ENCODE measurements at regions not wholly inside any gene's neighbourhood (a gene's known extent, or its start where the extent isn't known, plus 50 kb on each side); places are given as distances from the start of the nearest gene placed in this dataset.

GRCh38 chr4:182169987-182170386 is 73.2 kb upstream of the TENM3 start:
- Mint-ChIP-seq H3K9me3 (peaks cover 0 to 1% (median 0%) of the 10 kb centered on the region in 6 donors), H3K4me1 (no peaks in the 10 kb centered on the region), H3K27ac (no peak overlapping the region), H3K36me3 (no peaks in the 10 kb centered on the region), H3K27me3 (ENCODE audit: low read depth in 3 of 3) (no peaks in the 10 kb centered on the region), H3K4me3 (no peak overlapping the region)
- no peak for DNase-seq

GRCh38 chr4:182170417-182170935 is 72.7 kb upstream of the TENM3 start:
- no peaks in the 10 kb centered on the region for H3K36me3 Mint-ChIP-seq
- no peak for DNase-seq
- peaks cover 0 to 1% (median 0%) of the 10 kb centered on the region in 6 donors for H3K9me3 Mint-ChIP-seq
- no peak overlapping the region for H3K27ac Mint-ChIP-seq
- no peaks in the 10 kb centered on the region for H3K27me3 Mint-ChIP-seq (ENCODE audit: low read depth in 3 of 3)
- H3K4me3 Mint-ChIP-seq = no peak overlapping the region
- no peaks in the 10 kb centered on the region for H3K4me1 Mint-ChIP-seq

DNA sequence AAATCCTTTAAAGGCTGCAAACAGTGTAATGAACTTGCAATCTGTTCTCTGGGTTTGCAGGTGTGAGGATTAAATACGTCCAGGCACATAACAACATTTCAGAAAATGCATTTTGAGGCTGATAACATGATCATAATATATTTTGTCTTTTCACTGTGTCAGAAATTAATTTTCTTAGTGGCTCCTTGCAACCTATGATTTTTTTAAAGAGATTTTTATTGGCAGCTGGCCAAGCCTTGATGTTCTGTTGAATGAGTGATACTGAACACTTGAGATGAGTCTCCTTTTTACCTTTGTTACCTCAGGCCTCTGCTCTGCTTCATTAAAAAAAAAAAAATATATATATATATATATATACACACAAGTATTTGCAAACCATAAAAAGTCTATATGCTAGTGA is 68.2 kb upstream of the TENM3 start:
- Mint-ChIP-seq H3K4me1 (no peaks in the 10 kb centered on the region), H3K9me3 (peaks cover 0 to 5% (median under 1%) of the 10 kb centered on the region in 6 donors)

DNA sequence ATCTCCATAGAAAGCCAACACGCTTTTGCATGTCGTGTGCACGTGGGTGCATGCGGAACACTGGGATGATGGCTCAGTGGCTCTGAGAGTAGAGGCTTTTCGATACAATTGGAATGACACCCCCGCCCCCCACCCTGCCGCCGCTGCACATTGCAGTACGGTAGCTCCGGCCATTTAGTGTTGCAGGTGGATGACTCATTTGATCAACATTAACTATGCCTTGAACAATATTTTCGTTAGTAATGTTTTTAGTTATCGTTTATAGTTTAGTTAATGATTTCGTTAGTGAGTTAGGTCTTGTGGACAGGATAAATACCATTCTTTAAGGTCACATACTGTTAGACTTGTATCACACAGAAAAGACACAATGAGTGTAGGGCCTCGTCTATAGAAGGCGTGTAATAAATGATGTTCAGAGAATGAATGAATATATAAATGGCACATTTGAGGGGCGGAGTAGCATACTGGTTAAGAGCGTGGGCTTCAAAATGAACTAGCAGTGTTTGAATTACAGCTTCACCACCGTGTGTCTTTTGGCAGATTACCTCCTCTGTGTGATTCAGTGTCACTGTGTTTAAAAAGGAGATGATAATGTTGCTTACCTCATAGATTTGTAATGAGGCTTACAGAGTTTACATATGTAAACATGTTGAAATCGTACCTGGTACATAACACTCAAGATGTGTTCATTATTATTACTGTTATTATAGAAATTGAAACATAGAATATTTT is 67.2 kb upstream of the TENM3 start:
- no peak overlapping the region for H3K4me3 Mint-ChIP-seq

More for the DNA sequence above, 68.2 kb upstream of the TENM3 start:
- Mint-ChIP-seq H3K27ac (no peak overlapping the region), H3K36me3 (no peaks in the 10 kb centered on the region), H3K27me3 (ENCODE audit: low read depth in 3 of 3) (no peaks in the 10 kb centered on the region), H3K4me3 (no peak overlapping the region)
- no peak for DNase-seq

GRCh38 chr4:182177166-182177565 is 66.0 kb upstream of the TENM3 start:
- H3K27me3 Mint-ChIP-seq (ENCODE audit: low read depth in 3 of 3) = no peaks in the 10 kb centered on the region
- H3K27ac Mint-ChIP-seq = no peak overlapping the region
- H3K4me3 Mint-ChIP-seq = no peak overlapping the region
- peaks cover 0 to 5% (median under 1%) of the 10 kb centered on the region in 6 donors for H3K9me3 Mint-ChIP-seq
- DNase-seq = no peak
- H3K4me1 Mint-ChIP-seq = no peaks in the 10 kb centered on the region
- H3K36me3 Mint-ChIP-seq = no peaks in the 10 kb centered on the region

More for the DNA sequence above, 67.2 kb upstream of the TENM3 start:
- DNase-seq = no peak
- Mint-ChIP-seq H3K9me3 (peaks cover 0 to 5% (median under 1%) of the 10 kb centered on the region in 6 donors), H3K27me3 (ENCODE audit: low read depth in 3 of 3) (no peaks in the 10 kb centered on the region), H3K27ac (no peak overlapping the region), H3K4me1 (no peaks in the 10 kb centered on the region), H3K36me3 (no peaks in the 10 kb centered on the region)

DNA sequence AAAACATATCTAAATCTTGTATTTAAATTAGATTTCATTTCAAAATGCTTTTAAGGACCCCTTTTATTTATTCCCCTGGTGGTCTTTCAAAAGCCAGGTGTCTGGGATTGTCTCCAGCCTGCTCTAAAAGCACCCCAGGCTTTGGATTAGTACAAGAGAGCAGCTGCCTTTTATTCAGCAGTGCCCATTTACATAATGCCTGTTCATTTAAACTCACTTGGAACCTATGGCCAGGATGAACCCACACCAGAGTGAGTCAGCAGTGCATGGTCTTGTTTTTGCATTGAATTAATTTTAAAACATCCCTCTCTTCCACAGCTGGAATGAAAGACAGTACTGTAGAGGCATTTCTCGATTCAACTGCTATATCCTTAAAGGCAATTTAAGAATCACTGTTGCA is 64.1 kb upstream of the TENM3 start:
- Mint-ChIP-seq H3K27ac (no peak overlapping the region), H3K4me3 (no peak overlapping the region), H3K9me3 (peaks cover 0 to 5% (median 0%) of the 10 kb centered on the region in 6 donors), H3K36me3 (no peaks in the 10 kb centered on the region), H3K4me1 (no peaks in the 10 kb centered on the region), H3K27me3 (ENCODE audit: low read depth in 3 of 3) (no peaks in the 10 kb centered on the region)
- DNase-seq = no peak

- no peak overlapping the region for H3K27ac Mint-ChIP-seq
- H3K4me3 Mint-ChIP-seq = no peak overlapping the region
- no peaks in the 10 kb centered on the region for H3K4me1 Mint-ChIP-seq
- peaks cover 0 to 5% (median 0%) of the 10 kb centered on the region in 6 donors for H3K9me3 Mint-ChIP-seq
- no peak for DNase-seq
- H3K36me3 Mint-ChIP-seq = no peaks in the 10 kb centered on the region
- no peaks in the 10 kb centered on the region for H3K27me3 Mint-ChIP-seq (ENCODE audit: low read depth in 3 of 3)
Measured at GRCh38 chr4:182179751-182180150, 63.5 kb upstream of the TENM3 start.

DNA sequence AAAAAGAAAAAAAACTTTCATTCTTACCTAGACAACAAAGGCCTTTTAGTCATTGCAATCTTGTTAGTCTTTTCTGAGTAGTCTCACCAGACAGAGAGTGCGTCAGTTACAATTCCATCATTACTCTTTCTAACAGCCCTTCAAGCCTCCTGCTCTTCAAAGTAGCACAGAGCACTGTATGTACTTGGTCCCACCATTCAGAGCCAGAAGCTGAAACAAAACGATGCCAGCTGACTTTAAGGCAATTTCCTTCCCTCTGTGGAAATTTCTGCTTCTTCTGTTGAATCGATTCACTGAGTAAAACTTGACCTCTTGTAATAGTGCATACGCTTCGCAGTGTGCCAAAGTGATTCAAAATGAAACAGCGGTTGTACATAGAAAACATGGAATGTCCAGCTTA is 57.7 kb upstream of the TENM3 start:
- no peaks in the 10 kb centered on the region for H3K36me3 Mint-ChIP-seq
- H3K9me3 Mint-ChIP-seq = peaks cover 0 to 5% (median 0%) of the 10 kb centered on the region in 6 donors
- no peak overlapping the region for H3K27ac Mint-ChIP-seq
- no peaks in the 10 kb centered on the region for H3K4me1 Mint-ChIP-seq
- H3K4me3 Mint-ChIP-seq = no peak overlapping the region
- DNase-seq = no peak
- no peaks in the 10 kb centered on the region for H3K27me3 Mint-ChIP-seq (ENCODE audit: low read depth in 3 of 3)

DNA sequence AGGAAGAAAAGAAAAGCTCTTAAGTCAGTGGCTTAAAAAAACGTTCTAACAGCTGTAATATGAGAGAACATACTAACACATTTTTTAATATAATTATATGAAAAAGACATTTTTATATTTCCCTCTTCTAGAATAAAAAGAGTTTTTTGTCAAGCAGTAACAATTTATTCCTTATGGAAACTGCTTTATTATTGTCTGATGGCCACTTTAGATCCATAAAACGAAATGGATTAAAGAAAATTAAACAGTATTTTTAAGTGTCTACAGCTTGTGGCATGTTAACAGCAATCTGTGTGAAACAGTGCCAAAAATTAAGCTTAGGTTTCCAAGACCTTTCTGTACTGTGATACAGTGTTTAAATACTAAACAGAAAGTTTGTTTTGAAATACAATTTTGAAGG is 55.5 kb upstream of the TENM3 start:
- H3K27ac Mint-ChIP-seq = no peak overlapping the region
- H3K9me3 Mint-ChIP-seq = peaks cover 0 to 16% (median 0%) of the 10 kb centered on the region in 6 donors
- no peaks in the 10 kb centered on the region for H3K4me1 Mint-ChIP-seq

GRCh38 chr4:182188622-182189021 is 54.6 kb upstream of the TENM3 start:
- H3K4me3 Mint-ChIP-seq = no peak overlapping the region
- H3K4me1 Mint-ChIP-seq = no peaks in the 10 kb centered on the region
- no peak overlapping the region for H3K27ac Mint-ChIP-seq
- peaks cover 0 to 16% (median 0%) of the 10 kb centered on the region in 6 donors for H3K9me3 Mint-ChIP-seq
- H3K36me3 Mint-ChIP-seq = peaks cover 0 to 3% (median 0%) of the 10 kb centered on the region in 3 donors
- H3K27me3 Mint-ChIP-seq (ENCODE audit: low read depth in 3 of 3) = no peaks in the 10 kb centered on the region
- DNase-seq = no peak

More for the DNA sequence above, 55.5 kb upstream of the TENM3 start:
- Mint-ChIP-seq H3K36me3 (peaks cover 0 to 3% (median 0%) of the 10 kb centered on the region in 3 donors), H3K4me3 (no peak overlapping the region), H3K27me3 (ENCODE audit: low read depth in 3 of 3) (no peaks in the 10 kb centered on the region)
- no peak for DNase-seq

DNA sequence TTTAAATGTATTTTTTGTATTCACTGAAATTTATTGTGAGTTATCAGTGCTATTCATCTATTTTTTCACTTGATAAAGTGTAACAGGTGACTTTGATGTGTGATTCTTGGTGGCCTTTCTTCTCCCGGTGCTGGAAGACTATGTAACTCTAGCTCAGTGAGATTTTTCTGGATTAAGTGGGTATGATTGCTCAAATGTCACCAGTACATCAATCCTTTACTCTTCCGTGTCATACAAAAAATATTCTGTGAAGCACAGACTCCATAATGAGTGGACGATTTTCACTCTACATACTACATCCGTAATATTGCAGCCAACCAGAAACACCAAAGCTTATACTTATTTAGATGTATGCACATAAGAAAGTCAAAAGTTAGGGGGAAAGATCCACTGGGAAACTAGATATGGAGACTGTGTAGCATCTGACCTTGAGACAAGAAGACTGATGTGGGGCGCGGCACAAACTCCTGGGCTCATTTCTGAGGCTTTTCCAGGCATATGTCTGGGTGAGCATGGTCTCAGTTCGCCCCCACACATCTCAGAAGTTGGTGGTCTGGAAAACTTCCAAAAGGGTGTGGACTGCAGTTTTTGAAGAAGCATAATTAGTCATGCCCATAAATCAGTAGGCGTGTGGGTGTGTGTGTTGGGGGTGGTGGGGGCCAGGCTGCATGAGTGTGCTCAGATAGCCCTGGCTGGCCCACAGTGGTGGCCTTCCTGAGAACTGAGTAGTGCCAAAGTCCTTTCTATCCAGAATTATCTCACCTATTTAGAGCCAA is 53.9 kb upstream of the TENM3 start:
- Mint-ChIP-seq H3K9me3 (peaks cover 0 to 16% (median 0%) of the 10 kb centered on the region in 6 donors), H3K36me3 (peaks cover 0 to 3% (median 0%) of the 10 kb centered on the region in 3 donors)

GRCh38 chr4:182190306-182190705 is 52.9 kb upstream of the TENM3 start:
- DNase-seq = no peak
- Mint-ChIP-seq H3K36me3 (peaks cover 0 to 3% (median 0%) of the 10 kb centered on the region in 3 donors), H3K9me3 (peaks cover 0 to 16% (median 0%) of the 10 kb centered on the region in 6 donors)

More for the DNA sequence above, 53.9 kb upstream of the TENM3 start:
- Mint-ChIP-seq H3K27ac (no peak overlapping the region), H3K4me3 (no peak overlapping the region), H3K4me1 (no peaks in the 10 kb centered on the region), H3K27me3 (ENCODE audit: low read depth in 3 of 3) (no peaks in the 10 kb centered on the region)
- DNase-seq = no peak

DNA sequence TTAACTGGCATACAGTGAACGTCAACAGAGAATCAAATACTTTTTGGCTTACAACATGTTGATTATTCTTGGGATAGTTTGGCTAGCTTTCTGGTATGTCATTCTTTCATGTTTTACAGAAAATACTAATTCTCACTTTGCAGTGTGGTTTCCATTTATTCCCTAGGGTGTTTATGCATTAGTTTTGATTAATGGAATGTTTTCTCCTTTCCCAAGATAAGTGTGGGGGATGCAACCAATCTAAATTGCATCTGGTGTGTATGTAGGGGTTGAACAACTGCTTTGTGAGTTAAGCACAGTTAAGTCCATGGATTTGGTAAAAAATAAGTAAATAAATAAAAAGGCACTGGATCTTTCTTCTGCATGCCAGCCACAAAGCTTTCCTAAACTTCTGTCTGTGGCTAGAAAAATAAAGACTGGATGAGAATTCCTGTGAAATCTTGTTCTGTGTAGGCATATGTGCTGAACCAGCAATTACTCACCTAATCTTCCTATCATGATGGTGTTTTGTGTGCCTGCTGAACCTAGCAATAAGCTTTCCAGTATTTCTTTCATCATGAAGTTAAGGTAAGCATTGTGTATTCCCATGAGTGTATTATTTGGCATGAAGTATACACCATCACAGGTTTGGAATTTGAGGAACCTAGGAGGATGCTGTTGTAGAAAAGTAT is 50.6 kb upstream of the TENM3 start:
- Mint-ChIP-seq H3K27ac (no peak overlapping the region), H3K4me3 (no peak overlapping the region), H3K36me3 (peaks cover 0 to 3% (median 0%) of the 10 kb centered on the region in 3 donors), H3K4me1 (no peaks in the 10 kb centered on the region), H3K9me3 (peaks cover 0 to 16% (median 1%) of the 10 kb centered on the region in 6 donors), H3K27me3 (ENCODE audit: low read depth in 3 of 3) (no peaks in the 10 kb centered on the region)
- no peak for DNase-seq

More at GRCh38 chr4:182190306-182190705, 52.9 kb upstream of the TENM3 start:
- Mint-ChIP-seq H3K4me1 (no peaks in the 10 kb centered on the region), H3K27ac (no peak overlapping the region), H3K4me3 (no peak overlapping the region), H3K27me3 (ENCODE audit: low read depth in 3 of 3) (no peaks in the 10 kb centered on the region)

Measured in immature natural killer cell (primary cell).